HCT116 (cell line): ENCODE measurements at regions not wholly inside any gene's neighbourhood (a gene's known extent, or its start where the extent isn't known, plus 50 kb on each side); places are given as distances from the start of the nearest gene placed in this dataset.

ENCODE experiments used
- ATAC-seq: fragments of 200-7000 bp; cut with Tn5 transposase; 2 replicates; pipeline ENCODE4 v1.9.1; 2020; ENCODE audit warnings: mild to moderate bottlenecking, moderate library complexity
- BruUV-seq: library from RNA; stranded (reverse); fragments of 400-500 nt; replicated peaks from 2 replicates; lab custom pipeline; 2021; lab: Mats Ljungman, UMichigan
- CTCF ChIA-PET: fragments of 300-600 bp; sonication (Branson Sonifier 250); formaldehyde crosslinking; loops from one replicate; lab custom pipeline; 2021; ENCODE audit warnings: antibody characterized with exemption; lab: Charles Lee
- POLR2A ChIA-PET: fragments of 300-600, 350-600 bp; sonication (Branson Sonifier 250); formaldehyde crosslinking; loops from one replicate; lab custom pipeline; 2021; ENCODE audit warnings: antibody characterized with exemption; lab: Charles Lee
- RAD21 ChIA-PET, 2 experiments: fragments of 300-600 bp; sonication (Branson Sonifier 250); formaldehyde crosslinking; loops; one replicate each; lab custom pipeline; 2023; ENCODE audit warnings: low total read pairs in 2 of 2; ENCODE audit not compliant: uncharacterized antibody in 2 of 2, unreplicated experiment in 2 of 2, low non-redundant PET in 1 of 2; lab: Charles Lee
- DNase-seq: peaks from one replicate; pipeline ENCODE4 v3.0.0-alpha.2; 2010; ENCODE audit warnings: low read depth, low spot score
- H2AFZ ChIP-seq: fragments of 200-600 bp; shearing (Covaris generic), sonication (generic); 2 replicates; pipeline ENCODE4 v1.6.1; 2017; ENCODE audit warnings: low read depth, mixed run types, mixed read lengths, antibody characterized with exemption, low read length; ENCODE audit not compliant: poor library complexity, severe bottlenecking
- H3K27ac ChIP-seq: 2 replicates; pipeline ENCODE4 v1.5.1; 2012; ENCODE audit warnings: low read depth, low read length
- H3K27me3 ChIP-seq: fragments of 200-600 bp; sonication (generic); 2 replicates; pipeline ENCODE4 v1.6.1; 2016; ENCODE audit warnings: mixed run types, low read length, mixed read lengths; ENCODE audit not compliant: insufficient read depth
- H3K36me3 ChIP-seq, 2 experiments: fragments of 200-500 bp in 1 of 2; fragments of 200-600 bp in 1 of 2; sonication (Bioruptor generic) in 1 of 2; sonication (generic) in 1 of 2; 2 replicates each; pipeline versions ENCODE4 v1.5.1 to v1.6.1; 2014 to 2016; ENCODE audit warnings: low read length in 2 of 2, inconsistent platforms in 1 of 2, mixed read lengths in 1 of 2, mixed run types in 1 of 2; ENCODE audit not compliant: insufficient read depth in 2 of 2, control insufficient read depth in 1 of 2
- H3K4me1 ChIP-seq, 2 experiments: fragments of 200-600 bp in 1 of 2; sonication (generic) in 1 of 2; 2 replicates each; pipeline versions ENCODE4 v1.5.1 to v1.6.1; 2012 to 2017; ENCODE audit warnings: low read length in 2 of 2, inconsistent platforms in 1 of 2, mild to moderate bottlenecking in 1 of 2, mixed read lengths in 1 of 2, mixed run types in 1 of 2, moderate library complexity in 1 of 2; ENCODE audit not compliant: insufficient read depth in 2 of 2, control insufficient read depth in 1 of 2
- H3K4me2 ChIP-seq: fragments of 200-600 bp; sonication (generic); 2 replicates; pipeline ENCODE4 v1.6.1; 2017; ENCODE audit warnings: mixed run types, low read length, mixed read lengths
- H3K4me3 ChIP-seq, 2 experiments: fragments of 200-600 bp in 1 of 2; sonication (generic) in 1 of 2; replicated peaks in 1 of 2; 2 replicates each; pipeline ENCODE4 v1.5.1; 2011 to 2016; ENCODE audit warnings: low read length in 2 of 2, control low read depth in 1 of 2, low read depth in 1 of 2, mild to moderate bottlenecking in 1 of 2, mixed read lengths in 1 of 2, mixed run types in 1 of 2
- H3K79me2 ChIP-seq: fragments of 200-600 bp; sonication (generic); 2 replicates; pipeline ENCODE4 v1.6.1; 2017; ENCODE audit warnings: mild to moderate bottlenecking, mixed run types, low read length, moderate library complexity, mixed read lengths; ENCODE audit not compliant: insufficient read depth
- H3K9ac ChIP-seq: fragments of 200-600 bp; sonication (generic); 2 replicates; pipeline ENCODE4 v1.6.1; 2016; ENCODE audit warnings: low read length, mixed read lengths
- H3K9me2 ChIP-seq: fragments of 200-600 bp; sonication (generic), shearing (Covaris generic); 2 replicates; pipeline ENCODE4 v1.6.1; 2017; ENCODE audit warnings: mixed run types, mild to moderate bottlenecking, moderate library complexity; ENCODE audit not compliant: insufficient read depth
- H3K9me3 ChIP-seq, 2 experiments: fragments of 200-500 bp in 1 of 2; fragments of 200-600 bp in 1 of 2; sonication (Bioruptor generic) in 1 of 2; sonication (generic) in 1 of 2; 2 replicates each; pipeline ENCODE4 v1.6.1; 2014 to 2017; ENCODE audit warnings: low read length in 2 of 2, mixed read lengths in 2 of 2, inconsistent platforms in 1 of 2, low read depth in 1 of 2, mild to moderate bottlenecking in 1 of 2, mixed run types in 1 of 2, moderate library complexity in 1 of 2; ENCODE audit not compliant: control insufficient read depth in 1 of 2, insufficient read depth in 1 of 2
- H4K20me1 ChIP-seq: fragments of 200-600 bp; sonication (generic), shearing (Covaris generic); 2 replicates; pipeline ENCODE4 v1.6.1; 2017; ENCODE audit warnings: mixed run types, mild to moderate bottlenecking, moderate library complexity; ENCODE audit not compliant: insufficient read depth
- ATF3 ChIP-seq: IDR thresholded peaks from 2 replicates; pipeline ENCODE4 v1.6.1; 2012
- CBX3 ChIP-seq: IDR thresholded peaks from 2 replicates; pipeline ENCODE4 v1.6.1; 2012; ENCODE audit warnings: low read depth
- CEBPB ChIP-seq: IDR thresholded peaks from 2 replicates; pipeline ENCODE4 v1.6.1; 2012; ENCODE audit warnings: low read depth
- CTCF ChIP-seq, 3 experiments: fragments of 200-600 bp in 1 of 3; sonication (generic) in 1 of 3; IDR thresholded peaks in 2 of 3; conservative IDR thresholded peaks in 1 of 3; 2 replicates each; pipeline ENCODE4 v1.5.1; 2012 to 2017; ENCODE audit warnings: low read depth in 2 of 3, low read length in 2 of 3, antibody characterized with exemption in 1 of 3, borderline replicate concordance in 1 of 3, control low read depth in 1 of 3, mild to moderate bottlenecking in 1 of 3, mixed read lengths in 1 of 3, mixed run types in 1 of 3, moderate library complexity in 1 of 3; ENCODE audit not compliant: insufficient read depth in 1 of 3
- EGR1 ChIP-seq: IDR thresholded peaks from 2 replicates; pipeline ENCODE4 v1.6.1; 2012; ENCODE audit warnings: low read depth
- ELF1 ChIP-seq: IDR thresholded peaks from 2 replicates; pipeline ENCODE4 v1.6.1; 2012; ENCODE audit warnings: low read depth, borderline replicate concordance
- EZH2 ChIP-seq: fragments of 200-600 bp; sonication (generic); IDR thresholded peaks from 2 replicates; pipeline ENCODE4 v1.6.1; 2017; ENCODE audit warnings: antibody characterized with exemption, mixed run types
- FOSL1 ChIP-seq: IDR thresholded peaks from 2 replicates; pipeline ENCODE4 v1.6.1; 2012; ENCODE audit warnings: low read depth
- JUND ChIP-seq: IDR thresholded peaks from 2 replicates; pipeline ENCODE4 v1.6.1; 2012
- MAX ChIP-seq: IDR thresholded peaks from 2 replicates; pipeline ENCODE4 v1.6.1; 2012
- POLR2A ChIP-seq: IDR thresholded peaks from 2 replicates; pipeline ENCODE4 v1.7.0; 2011; ENCODE audit warnings: borderline replicate concordance; ENCODE audit not compliant: insufficient read depth, insufficient read length; ENCODE audit errors: extremely low read depth
- RAD21 ChIP-seq: IDR thresholded peaks from 2 replicates; pipeline ENCODE4 v1.6.1; 2012; ENCODE audit warnings: low read depth, mild to moderate bottlenecking
- SIN3A ChIP-seq: IDR thresholded peaks from 2 replicates; pipeline ENCODE4 v1.6.1; 2012; ENCODE audit warnings: low read depth
- SP1 ChIP-seq: IDR thresholded peaks from 2 replicates; pipeline ENCODE4 v1.6.1; 2012; ENCODE audit warnings: low read depth
- TCF7L2 ChIP-seq: IDR thresholded peaks from 2 replicates; pipeline ENCODE4 v1.7.0; 2011; ENCODE audit warnings: borderline replicate concordance, inconsistent platforms; ENCODE audit not compliant: insufficient read depth, insufficient read length; ENCODE audit errors: extremely low read depth
- YY1 ChIP-seq: IDR thresholded peaks from 2 replicates; pipeline ENCODE4 v1.6.1; 2011; ENCODE audit warnings: low read length, low read depth, moderate library complexity, mild to moderate bottlenecking; ENCODE audit not compliant: insufficient replicate concordance; ENCODE audit errors: extremely low read depth
- ZNF274 ChIP-seq: fragments of 200-500 bp; sonication (Bioruptor generic); IDR thresholded peaks from 2 replicates; pipeline ENCODE4 v1.6.1; 2014; ENCODE audit warnings: mild to moderate bottlenecking, low read depth, low read length, inconsistent platforms
- intact Hi-C: fragments of 100-400 bp; cut with micrococcal nuclease; formaldehyde crosslinking; loops from 2 replicates; pipeline ENCODE4 v1.10.0; 2022

DNA sequence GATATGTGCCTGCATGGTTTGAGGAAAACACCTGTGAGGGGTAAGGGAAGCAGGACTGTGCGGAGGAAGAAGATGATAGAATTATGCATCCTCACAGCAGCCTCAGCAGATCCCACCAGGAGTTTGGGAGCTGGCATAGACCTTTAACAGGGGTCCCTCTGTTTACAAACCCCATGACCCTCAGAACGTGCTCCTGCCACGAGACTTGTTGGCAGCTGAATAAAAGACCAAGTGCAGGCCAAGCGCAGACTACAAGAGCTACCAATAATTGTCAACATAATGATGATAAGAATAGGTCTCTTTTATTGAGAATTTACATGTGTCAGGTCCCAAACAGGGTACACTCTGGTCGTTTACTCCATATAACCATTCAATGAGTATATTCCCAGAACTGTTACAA lies 236.0 kb downstream of the MED10 start:
- no peaks in the 10 kb centered on the region for H3K9me3 ChIP-seq
- DNase-seq = no peak
- BruUV-seq = no TSS peak
- H3K4me1 ChIP-seq = no peaks in the 10 kb centered on the region
- no peak overlapping the region for H3K9ac ChIP-seq
- H4K20me1 ChIP-seq = no peaks in the 10 kb centered on the region
- no peak overlapping the region for H3K4me2 ChIP-seq
- TF ChIP-seq EGR1 (no peak), SIN3A (no peak), FOSL1 (no peak), JUND (no peak), EZH2 (no peak), TCF7L2 (no peak), CTCF (IDR thresholded peaks at IDR 0.05 in 2 of 3, conservative IDR thresholded peaks at IDR 0.05 in 1 of 3; ENCODE audit: borderline replicate concordance in 1 of 3, insufficient read depth in 1 of 3, low read depth in 2 of 3, low read length in 2 of 3) (no peak), CEBPB (no peak), RAD21 (no peak), ELF1 (no peak), YY1 (no peak), CBX3 (no peak), POLR2A (no peak), ATF3 (no peak), SP1 (no peak), MAX (no peak), ZNF274 (no peak)
- CTCF ChIA-PET = no interaction called here
- no peaks in the 10 kb centered on the region for H3K36me3 ChIP-seq
- no peaks in the 10 kb centered on the region for H3K9me2 ChIP-seq
- H3K27ac ChIP-seq = no peak overlapping the region
- no peaks in the 10 kb centered on the region for H3K27me3 ChIP-seq
- RAD21 ChIA-PET = no interaction called here
- no peak for ATAC-seq
- H2AFZ ChIP-seq = no peak overlapping the region
- H3K79me2 ChIP-seq = no peaks in the 10 kb centered on the region
- H3K4me3 ChIP-seq = no peak overlapping the region
- POLR2A ChIA-PET = no interaction called here
- intact Hi-C loops = no loop called here
